ENCODE measurements at regions not wholly inside any gene's neighbourhood (a gene's known extent, or its start where the extent isn't known, plus 50 kb on each side); places are given as distances from the start of the nearest gene placed in this dataset.

DNA sequence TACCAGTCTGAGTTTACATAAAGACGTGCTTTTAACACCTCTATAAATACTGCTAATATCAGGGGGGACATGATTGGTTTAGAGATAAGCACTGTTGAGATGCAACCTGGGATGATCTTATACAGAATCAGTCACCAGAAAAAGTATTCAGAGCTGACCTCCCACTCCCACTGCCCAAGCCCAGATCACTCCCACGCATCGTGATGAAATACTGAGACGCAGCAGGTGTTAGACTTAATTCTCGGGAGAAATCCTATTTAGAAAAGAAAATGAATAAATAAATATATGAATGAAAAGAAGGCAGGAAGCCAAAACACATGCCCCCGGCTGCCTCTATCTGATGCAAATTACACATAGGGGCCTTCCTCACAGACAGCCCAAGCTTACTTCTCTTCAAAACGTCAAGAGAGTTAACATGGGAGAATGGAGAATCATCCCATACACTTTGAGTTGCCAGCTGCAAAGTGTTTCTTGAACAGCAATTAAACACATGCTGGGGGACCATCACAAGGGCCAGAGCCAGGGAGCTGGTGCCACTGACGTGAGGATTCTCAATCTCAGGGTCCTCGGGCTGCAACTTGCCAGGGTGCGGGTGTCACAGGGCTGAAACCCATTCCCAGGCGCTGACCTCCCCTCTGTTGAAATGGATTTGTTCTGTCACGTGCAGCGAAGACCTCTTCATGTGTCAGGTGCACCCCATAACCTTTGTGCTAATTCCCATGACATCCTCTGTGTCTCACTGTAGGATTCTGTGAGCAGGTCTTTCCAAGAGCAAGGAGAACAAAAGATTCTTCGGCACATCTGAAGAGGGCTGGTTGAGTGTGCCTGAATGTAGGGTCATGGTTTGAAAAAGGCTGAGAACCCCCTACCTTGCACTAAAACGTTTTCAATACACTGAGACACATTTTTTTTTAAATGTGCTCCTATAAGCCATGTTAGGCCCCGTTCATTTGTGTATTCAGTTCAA lies 764.2 kb upstream of the ARRDC4 start:
- Mint-ChIP-seq H3K27ac (no peak overlapping the region), H3K36me3 (no peaks in the 10 kb centered on the region), H3K9me3 (peaks cover 10% of the 10 kb centered on the region), H3K4me1 (no peaks in the 10 kb centered on the region), H3K4me3 (no peak overlapping the region)
- DNase-seq (ENCODE audit: low spot score in 2 of 2) (no peak), ATAC-seq (no peak)

DNA sequence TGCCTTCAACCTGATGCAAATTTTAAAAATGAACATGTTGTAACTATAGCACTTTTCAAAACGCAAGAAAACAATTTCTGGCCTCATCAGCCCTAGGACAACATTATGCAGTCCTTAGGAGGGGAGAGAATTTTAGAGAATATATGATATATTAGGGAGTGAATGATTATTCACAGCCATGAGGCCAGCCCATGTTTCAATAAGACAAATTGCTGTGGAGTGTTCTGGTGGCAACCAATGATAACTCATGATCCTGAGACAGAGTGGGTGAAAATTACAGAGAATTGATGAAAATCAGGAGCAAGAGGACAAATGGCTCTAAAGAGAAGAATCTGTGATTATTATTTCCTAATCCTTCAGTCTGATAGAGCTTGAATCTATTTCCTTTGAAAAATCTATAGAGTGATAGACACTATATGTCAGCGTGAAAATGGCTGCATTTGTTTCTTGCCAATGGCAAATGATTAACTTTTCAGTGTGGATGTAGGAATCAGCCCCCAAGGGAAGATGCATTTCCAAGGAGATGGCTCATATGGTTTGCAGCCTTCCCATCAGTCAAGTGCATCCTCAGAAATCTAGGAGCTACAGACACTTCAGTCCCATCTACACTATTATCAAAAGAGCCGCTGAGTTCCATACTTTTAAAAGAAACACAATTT lies 761.0 kb upstream of the ARRDC4 start:
- ATAC-seq: no peak
- Mint-ChIP-seq H3K36me3 (no peaks in the 10 kb centered on the region), H3K27ac (no peak overlapping the region), H3K9me3 (peaks cover 3% of the 10 kb centered on the region), H3K4me1 (no peaks in the 10 kb centered on the region), H3K4me3 (no peak overlapping the region)
- DNase-seq (ENCODE audit: low spot score in 2 of 2): no peak

DNA sequence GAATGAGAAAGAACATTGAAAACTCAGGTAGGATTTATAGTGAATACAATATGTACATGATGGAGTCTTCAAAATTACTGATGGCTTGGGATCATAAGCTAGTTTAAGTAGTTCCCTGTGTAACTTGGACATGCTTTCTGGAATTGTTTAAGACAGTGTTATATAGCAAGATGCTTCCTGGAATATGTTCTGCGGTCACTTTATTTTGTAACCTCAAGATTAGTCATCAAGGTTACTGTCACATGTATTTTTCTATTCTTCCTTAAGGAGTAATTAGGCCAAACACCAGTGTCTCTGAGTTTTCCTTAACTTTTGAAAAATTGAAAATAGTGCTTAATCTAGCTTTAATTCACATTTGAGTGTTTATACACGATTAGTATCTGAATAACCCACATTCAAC lies 760.3 kb upstream of the ARRDC4 start:
- Mint-ChIP-seq H3K4me3 (no peak overlapping the region), H3K36me3 (no peaks in the 10 kb centered on the region), H3K4me1 (no peaks in the 10 kb centered on the region), H3K9me3 (peaks cover 3% of the 10 kb centered on the region), H3K27ac (no peak overlapping the region)
- DNase-seq (ENCODE audit: low spot score in 2 of 2): no peak
- no peak for ATAC-seq

DNA sequence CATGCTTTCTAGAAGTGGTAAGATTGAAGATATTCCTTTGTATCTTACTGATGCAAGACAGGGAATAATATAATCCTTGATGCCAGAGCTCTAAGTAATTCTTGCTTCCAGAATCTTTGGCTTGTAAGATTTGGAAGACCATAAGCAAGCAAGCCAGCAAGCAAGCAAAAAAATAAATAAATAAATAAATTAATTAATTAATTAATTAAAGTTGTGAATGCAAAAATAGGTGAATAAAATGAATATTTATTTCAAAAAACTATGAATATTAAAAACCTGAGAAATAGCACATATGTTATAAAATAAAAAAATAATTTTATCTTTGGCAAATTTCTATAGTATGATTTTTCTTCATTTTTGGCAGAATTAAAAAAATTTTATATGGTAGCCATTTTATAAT lies 750.2 kb upstream of the ARRDC4 start:
- no peak for DNase-seq (ENCODE audit: low spot score in 2 of 2)
- ATAC-seq: no peak
- Mint-ChIP-seq H3K4me1 (no peaks in the 10 kb centered on the region), H3K27ac (no peak overlapping the region), H3K9me3 (no peaks in the 10 kb centered on the region), H3K36me3 (no peaks in the 10 kb centered on the region), H3K4me3 (no peak overlapping the region)

DNA sequence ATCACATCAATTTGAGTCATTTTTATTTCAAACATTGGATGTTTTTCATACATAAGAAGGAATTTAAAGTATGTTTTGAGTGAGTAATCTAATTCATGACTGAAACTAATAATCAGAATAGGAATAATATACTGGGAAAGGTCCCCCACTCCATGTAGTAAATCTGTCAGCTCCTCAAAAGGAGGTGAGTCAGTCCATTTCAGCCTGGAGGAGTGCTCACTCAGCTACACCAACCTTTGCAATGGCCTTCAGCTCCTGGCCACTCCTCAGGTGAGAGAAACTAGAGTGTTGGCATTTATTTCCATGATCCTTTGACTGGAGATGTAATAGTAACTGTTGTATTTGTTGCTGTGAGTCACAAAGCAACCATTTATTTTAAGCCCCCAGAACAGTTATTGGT lies 744.9 kb upstream of the ARRDC4 start:
- H3K9me3 Mint-ChIP-seq: no peaks in the 10 kb centered on the region
- no peak for ATAC-seq
- DNase-seq (ENCODE audit: low spot score in 2 of 2): no peak
- no peak overlapping the region for H3K4me3 Mint-ChIP-seq
- no peaks in the 10 kb centered on the region for H3K36me3 Mint-ChIP-seq
- no peaks in the 10 kb centered on the region for H3K4me1 Mint-ChIP-seq
- no peak overlapping the region for H3K27ac Mint-ChIP-seq

DNA sequence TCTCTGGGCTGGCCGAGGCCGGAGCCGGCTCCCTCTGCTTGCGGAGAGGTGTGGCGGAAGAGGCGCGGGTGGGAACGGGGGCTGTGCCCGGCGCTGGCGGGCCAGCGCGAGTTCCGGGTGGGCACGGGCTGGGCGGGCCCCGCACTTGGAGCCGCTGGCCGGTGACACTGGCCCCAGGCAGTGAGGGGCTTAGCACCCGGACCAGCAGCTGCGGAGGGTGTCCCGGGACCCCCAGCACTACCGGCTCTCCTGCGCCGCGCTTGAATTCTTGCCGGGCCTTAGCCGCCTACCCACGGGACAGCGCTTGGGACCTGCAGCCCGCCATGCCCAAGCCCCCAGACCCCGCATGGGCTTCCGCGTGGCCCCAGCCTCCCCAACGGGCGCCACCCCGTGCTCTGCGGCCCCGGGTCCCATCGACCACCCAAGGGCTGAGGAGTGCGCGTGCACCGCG lies 736.3 kb upstream of the ARRDC4 start:
- DNase-seq (ENCODE audit: low spot score in 2 of 2) (no peak), ATAC-seq (no peak)
- Mint-ChIP-seq H3K4me3 (no peak overlapping the region), H3K36me3 (no peaks in the 10 kb centered on the region), H3K27ac (no peak overlapping the region), H3K4me1 (no peaks in the 10 kb centered on the region), H3K9me3 (peaks cover 13% of the 10 kb centered on the region)

DNA sequence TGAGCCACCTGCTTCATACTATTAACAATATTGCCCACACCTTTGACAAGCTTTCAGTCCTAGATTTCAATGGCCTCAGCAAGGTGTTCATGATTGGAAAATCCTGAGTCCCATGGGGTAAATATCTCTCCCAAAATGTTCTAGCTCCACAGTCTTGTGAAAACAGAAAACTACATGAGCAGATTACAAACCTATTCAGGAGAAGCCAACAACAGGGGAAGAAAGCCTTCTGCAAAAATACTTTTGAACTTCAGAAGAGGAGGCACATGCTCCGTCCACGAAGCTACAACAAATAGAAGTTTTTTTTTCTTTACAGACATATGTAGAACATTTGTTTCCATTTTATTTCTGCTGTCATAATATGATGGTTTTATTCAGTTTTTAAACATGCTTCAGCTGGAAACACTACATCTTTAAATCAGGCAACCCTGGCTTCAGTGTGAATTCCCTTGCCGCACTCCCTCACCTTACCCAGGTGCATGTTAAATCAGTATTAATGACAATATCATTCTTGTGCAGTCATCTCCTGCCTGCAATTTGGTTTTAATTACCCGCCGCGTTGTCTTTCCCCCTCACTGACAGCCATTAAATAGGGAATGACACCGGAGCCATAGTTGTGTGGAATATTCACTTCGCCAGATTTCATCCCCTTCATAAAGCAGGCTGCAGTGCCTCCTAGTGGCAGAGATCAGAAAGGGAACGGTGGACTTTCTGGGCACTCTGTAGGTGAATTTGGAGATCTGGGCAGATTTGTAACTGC lies 725.5 kb upstream of the ARRDC4 start:
- Mint-ChIP-seq H3K4me1 (no peaks in the 10 kb centered on the region), H3K9me3 (no peaks in the 10 kb centered on the region), H3K36me3 (no peaks in the 10 kb centered on the region), H3K27ac (no peak overlapping the region), H3K4me3 (no peak overlapping the region)
- no peak for ATAC-seq
- peak in 1 of 2 donors; percentile 50 for DNase-seq (ENCODE audit: low spot score in 2 of 2)

DNA sequence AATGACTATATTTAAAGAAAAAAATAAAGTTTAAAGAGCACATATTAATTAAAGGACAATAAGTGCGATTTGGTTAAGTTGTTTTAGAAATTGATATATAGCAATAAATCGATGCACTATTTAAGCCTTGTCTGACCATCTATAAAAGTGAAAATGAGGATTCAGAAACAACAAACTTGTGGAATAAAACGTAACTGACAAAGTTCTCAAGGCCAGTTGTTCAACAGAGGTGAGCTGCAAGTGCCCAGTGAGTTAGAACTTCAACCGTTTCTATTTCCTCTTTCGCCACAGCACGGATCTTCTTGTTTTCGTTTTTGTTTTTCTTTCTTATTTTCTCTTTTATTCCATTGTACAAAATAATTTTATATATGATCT lies 724.9 kb upstream of the ARRDC4 start:
- Mint-ChIP-seq H3K4me3 (no peak overlapping the region), H3K27ac (no peak overlapping the region)

DNA sequence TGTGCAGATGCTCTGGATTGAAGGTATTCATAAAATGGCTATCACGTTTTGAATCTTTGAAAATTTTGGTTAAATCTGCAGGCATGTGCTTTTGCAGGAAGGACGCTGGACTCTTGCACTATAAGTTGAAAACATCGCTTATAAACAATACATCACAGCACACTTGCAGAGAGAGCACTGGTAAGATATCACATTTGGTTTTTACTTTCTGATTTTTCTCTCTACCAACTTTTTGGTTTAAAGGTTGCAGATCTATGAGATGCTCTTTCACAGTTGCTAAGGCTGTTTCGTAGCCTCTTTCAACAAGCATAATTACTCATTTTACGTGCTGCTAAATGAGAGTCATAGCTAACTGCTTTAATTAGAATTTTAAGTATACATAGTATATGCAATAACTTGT lies 724.4 kb upstream of the ARRDC4 start:
- DNase-seq (ENCODE audit: low spot score in 2 of 2) (no peak), ATAC-seq (no peak)
- Mint-ChIP-seq H3K27ac (no peak overlapping the region), H3K9me3 (no peaks in the 10 kb centered on the region), H3K36me3 (no peaks in the 10 kb centered on the region), H3K4me1 (no peaks in the 10 kb centered on the region), H3K4me3 (no peak overlapping the region)

More for the DNA sequence above, 724.9 kb upstream of the ARRDC4 start:
- Mint-ChIP-seq H3K36me3 (no peaks in the 10 kb centered on the region), H3K4me1 (no peaks in the 10 kb centered on the region), H3K9me3 (no peaks in the 10 kb centered on the region)
- ATAC-seq: no peak
- DNase-seq (ENCODE audit: low spot score in 2 of 2): no peak

DNA sequence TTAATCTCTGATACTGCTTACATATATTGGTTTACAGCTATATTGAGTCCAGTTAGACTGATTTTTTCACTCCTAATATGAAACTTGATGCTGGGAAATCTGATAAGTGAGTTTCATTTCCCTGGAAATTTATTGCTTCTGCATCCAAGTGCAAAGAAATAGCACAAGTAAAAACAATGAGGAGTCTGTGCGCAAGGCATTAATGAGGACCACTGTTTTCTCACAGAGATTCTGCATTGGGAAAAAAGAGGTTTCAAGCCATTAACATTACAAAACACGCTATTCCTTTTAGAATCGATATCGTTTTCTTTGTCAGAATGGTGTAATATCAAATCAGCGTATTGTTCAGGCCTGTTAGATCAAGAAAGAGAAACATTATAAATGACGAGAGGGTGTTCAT lies 723.3 kb upstream of the ARRDC4 start:
- no peak for ATAC-seq
- Mint-ChIP-seq H3K27ac (no peak overlapping the region), H3K4me3 (no peak overlapping the region)

DNA sequence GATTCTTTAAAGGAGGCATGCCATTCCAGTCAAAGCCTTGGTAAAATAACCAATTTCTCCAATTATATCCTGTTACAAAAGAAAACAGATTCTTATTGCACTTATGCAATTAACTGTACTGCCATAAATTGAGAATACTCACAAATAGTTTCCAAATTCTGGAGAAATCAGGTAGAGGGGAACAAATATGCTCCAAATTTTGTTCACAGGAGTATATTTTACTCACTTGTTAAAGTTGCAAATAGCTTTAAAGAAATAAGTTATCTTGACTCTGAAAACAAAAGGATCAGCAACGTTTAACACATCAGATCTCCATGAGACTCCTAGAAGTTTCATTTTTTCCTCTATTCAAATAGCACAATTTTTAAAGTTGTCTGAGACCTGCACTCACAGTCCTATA lies 712.1 kb upstream of the ARRDC4 start:
- H3K27ac Mint-ChIP-seq: no peak overlapping the region
- H3K4me3 Mint-ChIP-seq: no peak overlapping the region
- H3K36me3 Mint-ChIP-seq: no peaks in the 10 kb centered on the region
- peaks cover 29% of the 10 kb centered on the region for H3K9me3 Mint-ChIP-seq
- DNase-seq (ENCODE audit: low spot score in 2 of 2) (no peak), ATAC-seq (no peak)
- H3K4me1 Mint-ChIP-seq: no peaks in the 10 kb centered on the region

More for the DNA sequence above, 723.3 kb upstream of the ARRDC4 start:
- DNase-seq (ENCODE audit: low spot score in 2 of 2): no peak
- H3K36me3 Mint-ChIP-seq: no peaks in the 10 kb centered on the region
- no peaks in the 10 kb centered on the region for H3K4me1 Mint-ChIP-seq
- no peaks in the 10 kb centered on the region for H3K9me3 Mint-ChIP-seq

DNA sequence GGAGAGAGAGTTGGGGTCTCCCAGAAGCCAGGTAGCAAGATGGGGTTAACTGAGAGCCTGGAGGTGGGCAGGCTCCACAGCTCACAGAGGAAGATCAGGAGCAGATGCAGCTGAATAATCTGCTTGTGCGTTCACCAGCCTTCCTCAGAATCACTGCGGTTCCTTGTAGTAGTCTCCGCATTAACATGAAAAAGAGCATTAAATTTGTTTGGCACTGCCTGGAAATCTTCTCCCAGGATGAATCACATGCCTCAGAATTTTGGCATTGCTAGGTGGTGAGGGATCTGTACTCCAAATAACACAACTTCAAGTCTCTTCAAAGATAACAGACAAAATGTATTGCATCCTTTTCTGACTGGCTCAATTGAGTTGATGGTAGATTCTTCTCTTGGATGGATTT lies 700.6 kb upstream of the ARRDC4 start:
- ATAC-seq (no peak), DNase-seq (ENCODE audit: low spot score in 2 of 2) (no peak)
- Mint-ChIP-seq H3K4me3 (no peak overlapping the region), H3K27ac (no peak overlapping the region), H3K36me3 (no peaks in the 10 kb centered on the region), H3K9me3 (peaks cover 21% of the 10 kb centered on the region), H3K4me1 (no peaks in the 10 kb centered on the region)

DNA sequence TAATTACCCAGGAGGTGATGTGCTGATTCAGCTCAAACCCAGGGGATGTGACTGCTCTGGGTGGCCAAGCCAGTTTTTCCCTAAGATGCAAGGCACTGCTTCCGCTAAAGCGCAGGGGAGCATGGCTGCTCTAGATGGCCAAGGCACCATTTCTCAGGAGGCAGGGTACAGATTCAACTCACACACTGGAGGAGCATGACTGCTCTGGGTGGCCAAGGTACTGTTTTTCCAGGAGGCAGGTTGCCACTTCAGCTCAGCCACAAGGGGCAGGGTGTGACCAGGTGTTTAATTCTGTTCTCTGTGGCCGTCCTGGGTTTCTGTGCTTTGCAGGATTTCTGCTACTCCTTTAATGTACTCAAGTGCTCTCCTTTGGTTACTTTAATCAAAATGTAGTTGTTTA lies 659.3 kb upstream of the ARRDC4 start:
- DNase-seq (ENCODE audit: low spot score in 2 of 2) (no peak), ATAC-seq (no peak)
- H3K36me3 Mint-ChIP-seq: no peaks in the 10 kb centered on the region
- no peaks in the 10 kb centered on the region for H3K4me1 Mint-ChIP-seq
- H3K9me3 Mint-ChIP-seq: peaks cover 9% of the 10 kb centered on the region
- H3K27ac Mint-ChIP-seq: no peak overlapping the region
- no peak overlapping the region for H3K4me3 Mint-ChIP-seq

DNA sequence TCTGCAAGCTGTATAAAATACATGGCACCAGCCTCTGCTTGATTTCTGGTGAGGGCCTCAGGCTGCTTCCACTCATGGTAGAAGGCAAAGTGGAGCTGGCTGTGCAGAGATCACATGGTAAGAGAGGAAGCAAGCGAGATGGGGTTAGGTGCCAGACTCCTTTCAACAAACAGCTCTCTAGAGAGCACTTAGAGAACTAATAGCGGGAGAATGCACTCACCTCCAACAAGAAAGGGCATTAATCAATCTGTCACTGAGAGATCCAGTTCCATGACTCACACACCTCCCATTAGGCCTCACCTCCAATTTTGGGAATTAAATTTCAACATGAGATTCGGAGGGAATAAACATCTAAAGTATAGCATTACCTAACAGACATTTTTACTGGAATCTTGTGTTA lies 644.1 kb upstream of the ARRDC4 start:
- Mint-ChIP-seq H3K4me1 (no peaks in the 10 kb centered on the region), H3K36me3 (no peaks in the 10 kb centered on the region), H3K27ac (no peak overlapping the region), H3K9me3 (peaks cover 12% of the 10 kb centered on the region), H3K4me3 (no peak overlapping the region)
- ATAC-seq: no peak
- DNase-seq (ENCODE audit: low spot score in 2 of 2): no peak

DNA sequence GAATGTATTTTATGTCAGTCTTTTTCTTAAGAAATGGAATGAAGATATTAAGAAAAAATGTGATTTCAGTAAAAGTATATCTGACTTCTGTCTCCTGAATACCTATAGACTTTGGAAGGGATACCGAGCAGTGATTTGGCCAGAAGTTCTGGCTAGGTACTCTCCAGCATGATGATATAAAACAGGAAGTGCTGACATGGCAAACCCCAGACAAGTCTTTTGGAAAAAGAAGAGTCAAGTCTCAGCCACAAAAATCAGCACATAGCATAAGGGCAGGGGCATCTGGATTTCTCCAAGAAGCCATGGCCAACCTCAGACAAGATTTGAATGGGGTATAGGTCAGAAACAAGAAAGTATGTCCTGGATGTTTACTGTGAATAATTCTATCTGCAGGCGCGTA lies 643.3 kb upstream of the ARRDC4 start:
- Mint-ChIP-seq H3K9me3 (peaks cover 11% of the 10 kb centered on the region), H3K4me1 (no peaks in the 10 kb centered on the region), H3K36me3 (no peaks in the 10 kb centered on the region), H3K4me3 (no peak overlapping the region), H3K27ac (no peak overlapping the region)
- ATAC-seq (no peak), DNase-seq (ENCODE audit: low spot score in 2 of 2) (no peak)

All from stimulated activated effector memory CD8-positive, alpha-beta T cell treated with anti-CD3 and anti-CD28 coated beads, Interleukin-12 subunit alpha, Interleukin-12 subunit beta, amount 100 ng/mL, for 72 hours (primary cell).